ENCODE measurements at regions not wholly inside any gene's neighbourhood (a gene's known extent, or its start where the extent isn't known, plus 50 kb on each side); places are given as distances from the start of the nearest gene placed in this dataset.

- Mint-ChIP-seq H3K9me3 (ENCODE audit: low read depth) (peaks cover 6% of the 10 kb centered on the region), H3K4me1 (ENCODE audit: low read depth) (no peaks in the 10 kb centered on the region), H3K36me3 (no peaks in the 10 kb centered on the region), H3K4me3 (no peak overlapping the region), H3K27me3 (peaks cover 24% of the 10 kb centered on the region), H3K27ac (no peak overlapping the region)
Observed at GRCh38 chr16:86919578-86920305, 341.4 kb downstream of the FOXL1 start.

- Mint-ChIP-seq H3K27ac (no peak overlapping the region), H3K4me3 (no peak overlapping the region), H3K9me3 (ENCODE audit: low read depth) (peaks cover 6% of the 10 kb centered on the region), H3K4me1 (ENCODE audit: low read depth) (no peaks in the 10 kb centered on the region), H3K27me3 (peaks cover 30% of the 10 kb centered on the region), H3K36me3 (no peaks in the 10 kb centered on the region)
Observed at GRCh38 chr16:86921289-86921688, 342.9 kb downstream of the FOXL1 start.

- Mint-ChIP-seq H3K27ac (no peak overlapping the region), H3K27me3 (peaks cover 29% of the 10 kb centered on the region), H3K4me3 (no peak overlapping the region), H3K9me3 (ENCODE audit: low read depth) (peaks cover 6% of the 10 kb centered on the region), H3K4me1 (ENCODE audit: low read depth) (no peaks in the 10 kb centered on the region), H3K36me3 (no peaks in the 10 kb centered on the region)
Observed at GRCh38 chr16:86922311-86922710, 344.0 kb downstream of the FOXL1 start.

DNA sequence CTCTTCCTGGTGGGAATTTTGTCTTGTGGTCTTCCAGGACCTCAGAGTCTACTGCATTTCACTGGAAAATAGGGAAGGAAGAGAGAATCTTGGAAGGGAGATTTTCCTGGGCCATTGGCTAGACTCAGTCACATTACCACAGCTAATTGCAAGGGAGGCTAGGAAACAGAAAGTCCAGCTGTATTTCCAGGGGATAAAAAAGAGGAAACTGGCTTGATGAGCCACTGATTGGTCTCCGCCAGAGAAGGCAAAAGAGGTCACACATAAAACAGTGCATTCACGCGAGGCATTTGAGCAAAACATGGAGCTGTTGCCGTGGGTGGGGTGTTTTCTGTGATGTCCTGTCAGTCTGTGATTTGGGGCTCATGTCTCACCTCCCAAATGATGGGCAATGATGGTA is 345.3 kb downstream of the FOXL1 start:
- H3K9me3 Mint-ChIP-seq (ENCODE audit: low read depth): peaks cover 6% of the 10 kb centered on the region
- H3K4me1 Mint-ChIP-seq (ENCODE audit: low read depth): no peaks in the 10 kb centered on the region
- no peak overlapping the region for H3K27ac Mint-ChIP-seq
- H3K27me3 Mint-ChIP-seq: peaks cover 29% of the 10 kb centered on the region
- H3K36me3 Mint-ChIP-seq: no peaks in the 10 kb centered on the region
- no peak overlapping the region for H3K4me3 Mint-ChIP-seq

DNA sequence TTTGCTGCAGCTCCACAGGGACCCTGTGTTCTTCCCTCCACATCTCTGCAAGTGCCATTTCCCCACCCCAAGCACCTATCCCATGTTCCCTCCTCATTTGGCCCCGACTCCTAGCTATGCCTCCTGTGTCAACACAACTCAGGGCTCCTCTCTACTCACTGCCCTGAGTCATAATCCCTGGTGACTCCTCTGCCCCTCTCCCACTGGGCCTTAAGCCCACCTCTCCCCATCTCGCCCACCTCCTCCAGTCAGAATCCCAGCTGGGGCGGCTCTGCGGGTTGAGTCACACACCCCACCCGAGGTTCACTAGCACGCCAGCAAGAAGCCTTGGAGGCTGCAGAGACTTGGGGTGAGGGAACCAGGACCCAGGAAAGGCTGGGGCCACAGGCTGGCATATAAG is 346.2 kb downstream of the FOXL1 start:
- Mint-ChIP-seq H3K36me3 (no peaks in the 10 kb centered on the region), H3K9me3 (ENCODE audit: low read depth) (peaks cover 6% of the 10 kb centered on the region), H3K4me3 (no peak overlapping the region), H3K27ac (no peak overlapping the region), H3K27me3 (peaks cover 33% of the 10 kb centered on the region), H3K4me1 (ENCODE audit: low read depth) (peaks cover 2% of the 10 kb centered on the region)

GRCh38 chr16:86925067-86925791 is 346.9 kb downstream of the FOXL1 start:
- no peak overlapping the region for H3K27ac Mint-ChIP-seq
- peaks cover 6% of the 10 kb centered on the region for H3K9me3 Mint-ChIP-seq (ENCODE audit: low read depth)
- peaks cover 35% of the 10 kb centered on the region for H3K27me3 Mint-ChIP-seq
- no peaks in the 10 kb centered on the region for H3K36me3 Mint-ChIP-seq
- H3K4me3 Mint-ChIP-seq: no peak overlapping the region
- H3K4me1 Mint-ChIP-seq (ENCODE audit: low read depth): peaks cover 2% of the 10 kb centered on the region

- no peak overlapping the region for H3K4me3 Mint-ChIP-seq
- peaks cover 2% of the 10 kb centered on the region for H3K4me1 Mint-ChIP-seq (ENCODE audit: low read depth)
- no peaks in the 10 kb centered on the region for H3K36me3 Mint-ChIP-seq
- peaks cover 38% of the 10 kb centered on the region for H3K27me3 Mint-ChIP-seq
- H3K27ac Mint-ChIP-seq: no peak overlapping the region
- peaks cover 6% of the 10 kb centered on the region for H3K9me3 Mint-ChIP-seq (ENCODE audit: low read depth)
Observed at GRCh38 chr16:86926181-86927094, 348.1 kb downstream of the FOXL1 start.

DNA sequence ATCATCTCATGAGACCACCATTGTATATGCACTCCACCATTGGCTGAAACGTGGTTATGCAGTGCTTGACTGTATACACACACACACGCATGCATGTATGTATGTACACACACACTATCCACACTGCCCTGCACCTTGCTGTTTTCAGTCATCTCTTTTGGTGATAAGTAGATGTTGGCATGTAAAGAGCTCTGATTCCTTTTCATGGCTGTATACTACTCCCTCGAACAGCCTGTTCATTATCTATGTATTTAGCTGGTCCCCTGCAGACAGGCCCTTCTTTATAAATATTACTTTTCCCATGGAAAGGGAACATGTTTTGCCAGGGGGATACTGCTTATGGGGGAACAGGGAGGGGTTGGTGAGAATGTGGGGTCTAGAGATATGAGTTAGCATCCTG is 349.4 kb downstream of the FOXL1 start:
- Mint-ChIP-seq H3K36me3 (no peaks in the 10 kb centered on the region), H3K4me1 (ENCODE audit: low read depth) (peaks cover 2% of the 10 kb centered on the region), H3K27me3 (peaks cover 34% of the 10 kb centered on the region), H3K27ac (no peak overlapping the region), H3K4me3 (no peak overlapping the region), H3K9me3 (ENCODE audit: low read depth) (no peaks in the 10 kb centered on the region)

DNA sequence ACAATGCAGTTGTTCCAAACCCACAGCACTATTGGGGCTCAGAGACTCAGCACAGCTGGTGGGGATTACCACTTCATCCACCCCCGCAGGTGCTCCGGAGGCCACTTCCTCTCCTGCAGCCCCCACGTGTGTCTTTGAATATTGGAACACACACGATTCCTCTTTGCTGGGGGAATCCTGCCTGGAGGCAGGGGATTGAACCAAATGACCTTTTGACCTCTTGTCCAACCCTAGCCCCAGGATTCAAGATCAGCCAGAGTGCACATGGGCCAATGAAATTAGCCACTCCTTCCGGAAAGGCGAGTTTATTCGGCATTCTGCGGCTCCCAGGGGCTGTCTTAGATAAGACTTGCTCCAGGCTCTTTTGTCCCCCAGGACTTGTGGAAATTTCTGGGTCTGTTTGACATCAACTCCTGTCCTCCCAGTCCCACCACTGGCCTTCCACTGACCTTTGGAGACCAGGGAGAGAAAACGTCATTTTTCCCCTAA is 350.2 kb downstream of the FOXL1 start:
- H3K4me3 Mint-ChIP-seq: no peak overlapping the region
- H3K27ac Mint-ChIP-seq: no peak overlapping the region
- no peaks in the 10 kb centered on the region for H3K36me3 Mint-ChIP-seq
- H3K9me3 Mint-ChIP-seq (ENCODE audit: low read depth): no peaks in the 10 kb centered on the region
- peaks cover 32% of the 10 kb centered on the region for H3K27me3 Mint-ChIP-seq
- peaks cover 2% of the 10 kb centered on the region for H3K4me1 Mint-ChIP-seq (ENCODE audit: low read depth)

DNA sequence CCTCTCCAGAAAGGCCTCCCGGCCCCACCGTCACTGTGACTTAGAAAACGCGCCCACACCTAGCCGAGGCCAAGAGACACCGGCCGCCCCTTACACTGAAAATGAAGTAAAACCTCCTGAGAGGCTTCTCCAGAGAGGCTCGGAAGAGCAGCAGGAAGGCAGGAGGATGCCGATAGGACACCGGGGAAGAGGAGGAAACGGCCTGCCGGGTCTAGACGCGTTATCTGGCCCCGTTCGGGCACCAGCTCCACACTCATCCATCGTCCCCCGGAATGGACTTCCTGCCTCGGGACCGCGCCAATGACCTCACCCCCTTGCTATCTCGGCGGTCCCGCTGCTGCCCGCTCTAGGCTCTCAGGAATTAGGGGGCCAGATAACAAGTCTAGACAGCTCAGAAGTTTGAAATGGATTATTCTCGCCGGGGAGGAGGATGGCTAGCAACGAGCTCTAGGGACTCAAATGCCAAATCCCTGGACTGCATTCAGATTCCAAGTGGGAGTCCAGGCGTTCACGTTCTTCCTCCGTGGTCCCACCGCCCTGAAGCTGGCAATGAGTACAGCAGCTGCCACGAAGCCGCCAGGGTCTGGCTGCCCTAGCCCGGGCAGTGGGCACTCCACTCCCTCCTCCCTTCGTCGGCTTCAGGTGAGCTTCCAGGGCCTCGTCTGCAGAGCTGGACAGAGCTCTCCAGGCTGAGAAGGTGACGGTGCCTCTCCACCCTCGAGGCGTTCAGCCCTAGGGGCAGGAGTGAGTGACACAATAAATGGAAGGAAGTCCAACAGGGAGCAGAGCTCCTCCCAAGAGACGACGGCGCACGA is 350.9 kb downstream of the FOXL1 start:
- no peaks in the 10 kb centered on the region for H3K36me3 Mint-ChIP-seq
- peaks cover 28% of the 10 kb centered on the region for H3K27me3 Mint-ChIP-seq
- peaks cover 2% of the 10 kb centered on the region for H3K4me1 Mint-ChIP-seq (ENCODE audit: low read depth)
- no peak overlapping the region for H3K27ac Mint-ChIP-seq
- no peak overlapping the region for H3K4me3 Mint-ChIP-seq
- no peaks in the 10 kb centered on the region for H3K9me3 Mint-ChIP-seq (ENCODE audit: low read depth)

- Mint-ChIP-seq H3K9me3 (ENCODE audit: low read depth) (no peaks in the 10 kb centered on the region), H3K27me3 (peaks cover 25% of the 10 kb centered on the region), H3K4me3 (no peak overlapping the region), H3K4me1 (ENCODE audit: low read depth) (peaks cover 4% of the 10 kb centered on the region), H3K36me3 (no peaks in the 10 kb centered on the region), H3K27ac (no peak overlapping the region)
Observed at GRCh38 chr16:86930001-86930400, 351.7 kb downstream of the FOXL1 start.

DNA sequence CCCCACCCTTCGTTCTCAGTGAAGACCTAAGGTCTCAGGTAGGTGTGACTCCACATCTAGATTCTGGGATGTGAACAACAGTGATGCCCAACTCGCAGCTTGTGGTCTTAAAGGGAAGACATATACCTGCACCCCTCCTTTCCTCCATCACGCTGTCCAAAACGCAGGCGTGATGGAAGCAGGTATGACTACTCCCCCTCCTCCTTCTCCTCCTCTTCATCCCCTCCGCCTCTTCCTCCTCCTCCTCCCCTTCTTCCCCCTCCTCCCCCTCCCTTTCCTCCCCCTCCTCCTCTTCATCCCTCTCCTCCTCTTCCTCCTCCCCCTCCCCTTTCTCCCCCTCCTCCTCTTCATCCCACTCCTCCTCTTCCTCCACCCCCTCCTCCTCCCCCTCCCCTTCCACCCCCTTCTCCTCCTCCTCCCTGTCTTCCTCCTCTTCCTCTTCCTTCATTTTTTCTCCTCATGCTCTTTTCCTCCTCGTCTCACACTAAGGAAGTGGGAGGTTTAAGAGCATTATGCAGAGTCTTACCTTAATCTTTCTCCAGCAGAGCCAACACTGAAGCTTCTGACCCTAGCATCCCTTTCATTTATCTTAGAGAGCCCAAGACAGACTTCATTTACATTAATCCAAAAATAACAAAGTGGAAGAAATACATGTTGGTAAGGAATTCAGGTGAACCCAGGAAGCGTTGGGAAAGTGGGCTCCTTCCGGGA is 352.5 kb downstream of the FOXL1 start:
- Mint-ChIP-seq H3K27ac (no peak overlapping the region), H3K4me1 (ENCODE audit: low read depth) (peaks cover 8% of the 10 kb centered on the region), H3K36me3 (no peaks in the 10 kb centered on the region), H3K4me3 (no peak overlapping the region), H3K9me3 (ENCODE audit: low read depth) (no peaks in the 10 kb centered on the region), H3K27me3 (peaks cover 29% of the 10 kb centered on the region)

- Mint-ChIP-seq H3K36me3 (no peaks in the 10 kb centered on the region), H3K27me3 (peaks cover 30% of the 10 kb centered on the region), H3K4me3 (no peak overlapping the region), H3K4me1 (ENCODE audit: low read depth) (peaks cover 8% of the 10 kb centered on the region), H3K9me3 (ENCODE audit: low read depth) (no peaks in the 10 kb centered on the region), H3K27ac (no peak overlapping the region)
Observed at GRCh38 chr16:86931410-86931941, 353.1 kb downstream of the FOXL1 start.
